Heart left ventricle (tissue), 13 donors: ENCODE measurements at regions not wholly inside any gene's neighbourhood (a gene's known extent, or its start where the extent isn't known, plus 50 kb on each side); places are given as distances from the start of the nearest gene placed in this dataset.

ENCODE experiments used
- CTCF ChIP-seq, 12 donors: fragments of 200-600 bp; sonication (generic) in 4 of 12; IDR thresholded peaks; one replicate each; pipeline versions ENCODE4 v1.5.0 to v1.8.0; 2018 to 2022; ENCODE audit warnings: antibody characterized with exemption in 12 of 12, mild to moderate bottlenecking in 5 of 12
- POLR2A ChIP-seq, 2 donors: fragments of 450-650 bp; IDR thresholded peaks; one replicate each; pipeline ENCODE4 v1.6.1; 2017; ENCODE audit warnings: antibody characterized with exemption in 2 of 2, mild to moderate bottlenecking in 2 of 2, moderate library complexity in 2 of 2
- donor health status: ischemic (EF 13 %, LVEDD 7.1; RV severe dilation, severe dysfunction).
- donor health status: DM: no; HTN: yes; CAD: no.
- donor health status: DM: no; HTN: no; CAD: no.
- donor health status: ischemic (EF 25% LVEDD 6.9; RV normal size, moderate dysfunction).
- donor health status: ischemic (EF 25% LVEDD 5.7; RV mildly dilated, moderate dysfunction).
- donor health status: ischemic (EF 35%, LVEDD 5.7; RV mildly dilated, moderate dysfunction).
- donor health status: nonischemic (EF 11% LVEDD 7.7; RV severe dilation, severe dysfunction).
- donor health status: DM: yes; HTN: yes; CAD: no.
- donor health status: PGD.
- donor health status: ischemic (EF 29% LVEDD 5.4; RV normal size, mild dysfunction).
- donor health status: nonischemic (EF 23%, LVEDD 6.1; RV moderate dilation, normal function).

GRCh38 chr4:153113838-153114105 is 90.5 kb upstream of the TRIM2 start:
- no peak for TF ChIP-seq CTCF (IDR thresholded peaks at IDR 0.05)
- TF ChIP-seq POLR2A (IDR thresholded peaks at IDR 0.05): no peak
